Activated naive CD4-positive, alpha-beta T cell treated with anti-CD3 and anti-CD28 coated beads, Interleukin-2, amount 50 U/mL, for 24 hours (primary cell): ENCODE measurements at regions not wholly inside any gene's neighbourhood (a gene's known extent, or its start where the extent isn't known, plus 50 kb on each side); places are given as distances from the start of the nearest gene placed in this dataset.
"Not testable (repeated sequence)": the region's sequence is repeated elsewhere in the genome, so short reads cannot be mapped to it uniquely, and the experiment has no call there.

Experiments
- H3K27ac Mint-ChIP-seq: one replicate; pipeline ENCODE4 v1.8.0; 2021; ENCODE audit warnings: mild to moderate bottlenecking, mixed read lengths
- H3K27me3 Mint-ChIP-seq: one replicate; pipeline ENCODE4 v1.8.0; 2021; ENCODE audit warnings: mixed read lengths
- H3K36me3 Mint-ChIP-seq: one replicate; pipeline ENCODE4 v1.8.0; 2021; ENCODE audit warnings: mixed read lengths
- H3K4me1 Mint-ChIP-seq: one replicate; pipeline ENCODE4 v1.8.0; 2021; ENCODE audit warnings: mixed read lengths
- H3K4me3 Mint-ChIP-seq: one replicate; pipeline ENCODE4 v1.8.0; 2021; ENCODE audit warnings: mild to moderate bottlenecking, mixed read lengths
- H3K9me3 Mint-ChIP-seq: one replicate; pipeline ENCODE4 v1.8.0; 2021; ENCODE audit warnings: mixed read lengths

DNA sequence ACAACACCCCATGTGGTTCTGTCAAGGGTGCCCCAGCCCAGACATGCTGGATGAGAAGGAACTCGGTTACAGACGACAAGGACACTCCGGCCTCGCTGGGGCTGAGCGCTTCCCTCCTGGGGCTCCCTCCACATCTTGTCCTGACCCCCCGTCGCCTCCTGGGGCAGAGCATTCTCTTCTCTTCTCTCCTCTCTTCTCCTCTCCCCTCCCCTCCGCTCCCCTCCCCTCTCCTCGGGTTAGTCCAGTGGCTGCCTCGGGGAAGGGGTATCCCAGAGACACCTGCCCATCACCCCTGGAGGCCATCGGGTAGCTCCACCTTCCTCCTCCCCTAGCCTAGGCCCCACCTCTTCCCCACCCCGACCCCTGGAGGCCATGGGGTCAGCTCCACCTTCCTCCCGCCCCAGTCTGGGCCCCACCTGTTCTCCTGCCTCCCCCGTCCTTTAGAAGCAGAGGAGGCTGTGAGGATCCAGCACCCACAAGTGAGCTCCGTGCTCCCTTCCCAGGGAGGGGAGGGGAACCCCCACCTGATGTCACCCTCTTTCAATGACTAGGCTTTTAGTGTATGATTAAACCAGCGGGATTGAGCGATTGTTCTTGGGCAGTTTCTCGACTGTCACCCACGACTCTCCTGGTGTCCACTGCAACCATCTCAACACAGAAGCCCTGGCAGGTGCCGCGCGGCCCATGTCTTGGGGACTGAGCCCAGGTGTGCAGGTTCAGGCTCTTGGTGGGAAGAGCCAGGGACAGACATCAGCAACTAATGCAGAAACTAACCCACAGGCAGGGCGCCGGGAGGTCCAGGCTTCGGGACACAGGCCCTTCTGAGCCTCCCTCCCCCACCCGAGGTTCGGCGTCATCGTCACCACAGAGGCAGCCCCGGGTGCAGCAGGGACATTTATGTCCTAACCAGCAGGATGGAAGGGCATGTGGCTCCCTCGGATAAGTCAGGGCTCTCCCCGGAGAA is 330.4 kb downstream of the ADGRD1 start:
- not testable (repeated sequence) for H3K9me3 Mint-ChIP-seq, H3K4me3 Mint-ChIP-seq, H3K27ac Mint-ChIP-seq, H3K4me1 Mint-ChIP-seq, H3K27me3 Mint-ChIP-seq, H3K36me3 Mint-ChIP-seq

DNA sequence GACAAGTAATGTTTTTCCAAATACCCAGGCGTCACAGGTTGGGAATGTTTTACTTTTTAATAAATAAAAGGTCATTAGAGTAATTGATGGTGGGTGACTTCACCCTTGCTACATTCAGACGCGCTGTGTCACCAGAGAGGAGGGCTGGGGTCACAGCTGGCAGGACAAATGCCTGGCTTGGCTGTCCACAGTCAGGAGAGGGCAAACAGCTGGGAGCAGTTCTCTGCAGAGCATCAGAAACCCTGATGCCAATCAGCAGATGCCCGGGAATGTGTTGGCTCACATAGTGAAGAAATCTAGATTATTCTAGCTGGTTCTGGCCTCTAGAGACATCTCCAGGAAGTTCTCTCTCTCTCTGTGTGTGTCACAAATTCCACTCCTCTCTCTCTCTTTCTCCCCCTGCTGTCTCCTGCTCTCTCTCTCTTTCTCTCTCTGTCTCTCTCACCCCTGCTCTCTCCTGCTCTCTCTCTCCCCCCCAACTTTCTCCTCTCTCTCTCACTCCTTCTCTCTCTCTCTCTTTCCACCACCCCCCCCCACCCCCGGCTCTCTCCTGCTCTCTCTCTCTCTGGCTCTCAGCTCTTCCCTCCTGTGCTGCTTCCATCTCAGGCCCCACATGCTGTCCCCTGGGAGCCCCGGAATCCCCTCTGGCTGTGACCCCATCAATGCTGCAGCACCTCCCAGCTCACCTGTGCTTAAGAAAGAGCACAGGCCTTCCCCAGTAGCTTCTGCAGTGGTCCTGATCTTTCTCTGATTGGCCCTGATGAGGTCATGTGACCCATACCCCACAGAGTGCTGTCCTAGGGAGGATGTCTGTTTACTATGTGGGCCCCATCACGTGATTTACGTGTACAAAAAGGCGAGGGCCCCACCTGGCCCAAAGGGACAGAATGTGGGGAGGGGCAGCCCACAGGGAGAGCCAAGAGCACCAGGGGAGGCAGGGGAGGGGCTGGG is 331.5 kb downstream of the ADGRD1 start:
- not testable (repeated sequence) for H3K27ac Mint-ChIP-seq, H3K9me3 Mint-ChIP-seq, H3K4me3 Mint-ChIP-seq, H3K27me3 Mint-ChIP-seq, H3K4me1 Mint-ChIP-seq, H3K36me3 Mint-ChIP-seq

DNA sequence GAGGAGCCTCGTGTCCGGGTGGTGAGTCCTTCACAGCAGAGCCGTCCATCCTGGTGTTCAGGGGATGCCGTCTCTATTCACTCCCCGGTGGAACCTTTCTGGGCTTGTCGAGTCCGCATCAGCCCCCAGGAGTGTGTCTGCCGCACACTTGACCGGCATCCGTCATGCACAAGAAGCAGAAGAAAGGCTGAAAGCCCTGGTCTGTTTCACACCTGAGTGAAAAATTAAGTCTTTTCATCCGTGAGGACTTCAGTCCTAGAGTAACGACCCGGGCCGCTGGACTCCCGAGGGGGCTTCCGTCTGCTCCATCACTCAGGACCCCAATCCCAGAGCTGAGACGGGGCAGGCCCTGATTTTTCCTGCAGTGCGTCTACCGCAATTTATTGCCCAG is 332.2 kb downstream of the ADGRD1 start:
- H3K27ac Mint-ChIP-seq: not testable (repeated sequence)

DNA sequence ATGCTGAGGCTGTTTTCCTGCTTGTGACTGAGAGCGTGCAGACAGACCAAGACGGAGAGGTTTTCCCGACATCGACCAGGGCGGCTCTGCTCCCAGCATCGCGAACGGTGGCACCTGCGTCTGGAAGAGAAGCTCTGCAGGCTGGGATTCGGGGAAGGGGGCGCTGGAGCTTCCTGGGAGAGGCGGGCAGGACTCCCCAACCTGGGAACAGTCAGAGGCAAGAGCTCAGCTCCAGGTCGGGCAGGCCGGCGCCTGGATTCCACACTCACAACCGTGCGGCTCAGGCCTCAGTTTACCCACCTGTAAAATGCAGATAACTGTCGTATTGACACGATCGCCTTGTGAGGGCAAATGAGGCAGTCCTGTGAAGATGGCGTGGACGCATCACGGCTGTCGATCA is 332.6 kb downstream of the ADGRD1 start:
- H3K4me1 Mint-ChIP-seq, H3K36me3 Mint-ChIP-seq, H3K4me3 Mint-ChIP-seq, H3K27me3 Mint-ChIP-seq, H3K9me3 Mint-ChIP-seq, H3K27ac Mint-ChIP-seq: not testable (repeated sequence)

More for the DNA sequence above, 332.2 kb downstream of the ADGRD1 start:
- not testable (repeated sequence) for H3K36me3 Mint-ChIP-seq, H3K9me3 Mint-ChIP-seq, H3K27me3 Mint-ChIP-seq, H3K4me1 Mint-ChIP-seq, H3K4me3 Mint-ChIP-seq

DNA sequence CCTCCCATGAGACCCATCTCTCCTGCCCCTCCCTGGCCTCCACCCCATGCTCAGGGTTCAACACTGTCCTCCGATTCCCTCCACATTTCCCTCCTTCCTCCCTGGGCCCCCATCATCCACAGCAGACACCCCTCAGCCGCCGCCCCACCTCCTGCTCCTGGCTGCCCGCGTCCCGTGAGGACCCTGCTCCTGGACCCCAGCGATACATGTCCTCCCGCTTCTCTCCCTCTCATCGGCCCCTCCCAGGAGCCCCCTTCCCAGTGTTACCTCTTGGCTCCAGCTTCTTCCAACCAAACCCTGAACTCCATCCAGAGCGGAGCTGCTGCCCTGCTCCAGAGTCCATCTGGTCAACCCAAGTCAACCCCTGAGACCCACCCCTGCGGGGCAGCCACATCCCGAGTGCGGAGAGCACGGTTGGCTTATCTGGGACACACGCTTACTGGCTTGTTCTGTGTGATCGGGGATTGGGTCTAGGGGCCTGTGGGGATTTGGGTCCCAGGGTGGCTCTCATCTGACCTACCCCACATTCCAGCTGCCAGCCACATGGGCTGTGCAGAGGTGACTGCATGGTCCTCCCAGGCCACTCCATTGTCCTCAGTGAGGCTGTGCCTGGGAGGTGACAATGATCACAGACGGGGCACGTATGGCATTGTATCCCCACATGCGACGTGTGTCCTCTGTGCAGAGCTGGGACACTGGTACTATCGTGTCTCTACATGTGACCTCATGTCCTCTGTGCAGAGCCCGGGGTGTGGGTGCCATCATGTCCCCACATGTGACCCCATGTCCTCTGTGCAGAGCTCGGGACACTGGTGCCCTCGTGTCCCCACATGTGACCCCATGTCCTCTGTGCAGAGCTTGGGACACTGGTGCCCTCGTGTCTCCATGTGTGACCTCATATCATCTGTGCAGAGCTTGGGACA is 333.6 kb downstream of the ADGRD1 start:
- H3K27me3 Mint-ChIP-seq: no peaks in the 10 kb centered on the region
- no peak overlapping the region for H3K27ac Mint-ChIP-seq
- no peak overlapping the region for H3K4me3 Mint-ChIP-seq
- H3K4me1 Mint-ChIP-seq: no peaks in the 10 kb centered on the region
- no peaks in the 10 kb centered on the region for H3K9me3 Mint-ChIP-seq
- no peaks in the 10 kb centered on the region for H3K36me3 Mint-ChIP-seq

DNA sequence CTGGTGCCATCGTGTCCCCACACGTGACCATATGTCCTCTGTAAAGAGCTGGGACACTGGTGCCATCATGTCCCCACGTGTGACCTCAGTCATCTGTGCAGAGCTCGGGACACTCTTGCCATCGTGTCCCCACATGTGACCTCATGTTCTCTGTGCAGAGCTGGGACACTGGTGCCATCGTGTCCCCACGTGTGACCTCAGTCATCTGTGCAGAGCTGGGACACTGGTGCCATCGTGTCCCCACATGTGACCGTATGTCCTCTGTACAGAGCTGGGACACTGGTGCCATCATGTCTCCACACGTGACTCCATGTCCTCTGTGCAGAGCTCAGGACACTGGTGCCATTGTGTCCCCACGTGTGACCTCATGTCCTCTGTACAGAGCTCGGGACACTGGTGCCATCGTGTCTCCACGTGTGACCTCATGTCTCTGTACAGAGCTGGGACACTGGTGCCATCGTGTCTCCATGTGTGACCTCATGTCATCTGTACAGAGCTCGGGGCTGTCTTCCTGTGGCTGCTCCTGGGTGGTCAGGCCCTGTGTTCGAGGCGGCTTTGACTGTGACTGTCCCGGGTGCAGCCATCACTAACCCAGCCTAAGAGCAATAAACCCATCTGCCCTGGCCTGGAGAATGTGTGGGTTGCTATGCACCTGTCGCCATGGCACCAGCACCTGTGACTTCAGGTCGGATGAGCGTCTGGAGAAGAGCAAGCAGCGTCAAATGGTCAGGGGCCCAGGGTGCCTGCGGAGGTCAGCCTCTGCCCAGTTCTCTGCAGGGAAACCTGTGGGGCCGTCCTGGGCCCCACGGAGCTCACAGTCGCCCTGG is 334.4 kb downstream of the ADGRD1 start:
- no peak overlapping the region for H3K4me3 Mint-ChIP-seq
- H3K36me3 Mint-ChIP-seq: no peaks in the 10 kb centered on the region
- H3K9me3 Mint-ChIP-seq: no peaks in the 10 kb centered on the region
- H3K27me3 Mint-ChIP-seq: no peaks in the 10 kb centered on the region
- no peak overlapping the region for H3K27ac Mint-ChIP-seq
- peaks cover 1% of the 10 kb centered on the region for H3K4me1 Mint-ChIP-seq

GRCh38 chr12:131288765-131289695 is 335.3 kb downstream of the ADGRD1 start:
- not testable (repeated sequence) for H3K27ac Mint-ChIP-seq, H3K9me3 Mint-ChIP-seq, H3K4me3 Mint-ChIP-seq, H3K36me3 Mint-ChIP-seq, H3K4me1 Mint-ChIP-seq, H3K27me3 Mint-ChIP-seq

- H3K4me3 Mint-ChIP-seq, H3K9me3 Mint-ChIP-seq, H3K36me3 Mint-ChIP-seq, H3K4me1 Mint-ChIP-seq, H3K27me3 Mint-ChIP-seq, H3K27ac Mint-ChIP-seq: not testable (repeated sequence)
These were observed 336.1 kb downstream of the ADGRD1 start for GRCh38 chr12:131289807-131290206.

- Mint-ChIP-seq H3K4me1 (peaks cover 4% of the 10 kb centered on the region), H3K27ac (no peak overlapping the region), H3K27me3 (peaks cover 2% of the 10 kb centered on the region), H3K9me3 (no peaks in the 10 kb centered on the region), H3K36me3 (no peaks in the 10 kb centered on the region), H3K4me3 (no peak overlapping the region)
These were observed 336.7 kb downstream of the ADGRD1 start for GRCh38 chr12:131290255-131290959.

DNA sequence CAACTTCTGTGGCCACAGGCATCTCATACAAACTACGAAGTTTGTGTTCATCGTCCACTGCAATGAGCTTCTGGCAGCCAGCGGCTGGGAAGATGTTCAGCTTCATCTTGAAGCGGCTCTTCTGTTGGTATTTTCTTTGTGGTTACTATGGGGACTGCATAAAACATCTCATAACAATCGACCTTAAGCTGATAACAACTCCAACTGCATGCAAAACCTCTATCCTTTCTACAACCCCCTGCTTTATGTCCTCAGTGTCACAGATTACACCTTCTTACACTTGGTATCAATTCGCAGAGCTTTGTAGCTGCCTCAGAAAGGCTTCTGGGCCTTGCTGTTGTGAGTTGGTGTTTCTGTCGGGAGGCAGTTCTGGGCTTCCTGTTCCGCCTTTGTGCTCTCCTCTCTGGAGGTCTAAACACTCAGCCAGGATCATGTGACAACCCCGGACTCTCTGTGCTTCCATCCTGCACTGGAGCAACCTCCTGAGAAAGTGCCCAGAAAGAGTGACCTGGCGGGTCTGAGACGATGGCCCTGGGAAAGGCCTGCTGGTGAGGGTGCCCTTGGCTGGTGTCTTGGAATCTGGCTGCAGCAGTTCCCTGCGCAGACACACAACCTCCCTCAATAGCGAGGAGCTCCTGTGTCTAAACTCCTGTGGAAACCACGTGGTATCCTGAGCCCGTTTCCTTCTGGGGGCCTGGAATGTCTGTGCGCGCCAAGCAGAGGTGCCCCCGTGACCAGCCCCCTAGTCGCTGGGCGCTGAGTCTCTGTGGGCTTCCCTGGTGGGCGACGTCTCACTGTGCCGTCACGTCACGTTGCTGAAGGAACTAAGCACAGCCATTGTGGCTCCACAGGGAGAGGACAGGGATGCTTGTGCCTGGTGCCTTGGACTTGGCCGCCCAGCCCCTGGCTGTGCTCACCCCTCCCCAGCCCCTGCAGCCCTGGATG is 339.6 kb downstream of the ADGRD1 start:
- not testable (repeated sequence) for H3K9me3 Mint-ChIP-seq, H3K27ac Mint-ChIP-seq, H3K4me3 Mint-ChIP-seq, H3K4me1 Mint-ChIP-seq, H3K27me3 Mint-ChIP-seq, H3K36me3 Mint-ChIP-seq

DNA sequence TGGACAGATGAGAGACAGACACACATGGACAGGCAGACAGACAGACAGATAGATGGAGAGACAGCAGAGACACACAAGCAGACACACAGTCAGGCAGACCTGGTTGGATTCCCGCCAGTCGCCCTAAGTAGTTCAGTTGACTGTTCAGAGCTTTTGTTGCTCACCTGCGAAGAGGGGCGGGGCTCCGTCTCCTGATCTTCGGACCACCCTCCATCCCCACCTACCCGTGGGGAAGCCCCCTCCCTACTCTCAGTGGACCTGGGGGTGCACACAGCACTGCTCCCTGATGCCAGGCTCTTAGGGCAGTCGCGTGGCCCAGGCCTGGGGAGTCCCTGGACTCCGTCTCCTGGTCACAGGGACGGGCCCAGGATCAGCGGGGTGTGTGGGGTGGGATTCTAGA is 341.0 kb downstream of the ADGRD1 start:
- H3K36me3 Mint-ChIP-seq, H3K4me1 Mint-ChIP-seq, H3K9me3 Mint-ChIP-seq, H3K27ac Mint-ChIP-seq, H3K27me3 Mint-ChIP-seq, H3K4me3 Mint-ChIP-seq: not testable (repeated sequence)

DNA sequence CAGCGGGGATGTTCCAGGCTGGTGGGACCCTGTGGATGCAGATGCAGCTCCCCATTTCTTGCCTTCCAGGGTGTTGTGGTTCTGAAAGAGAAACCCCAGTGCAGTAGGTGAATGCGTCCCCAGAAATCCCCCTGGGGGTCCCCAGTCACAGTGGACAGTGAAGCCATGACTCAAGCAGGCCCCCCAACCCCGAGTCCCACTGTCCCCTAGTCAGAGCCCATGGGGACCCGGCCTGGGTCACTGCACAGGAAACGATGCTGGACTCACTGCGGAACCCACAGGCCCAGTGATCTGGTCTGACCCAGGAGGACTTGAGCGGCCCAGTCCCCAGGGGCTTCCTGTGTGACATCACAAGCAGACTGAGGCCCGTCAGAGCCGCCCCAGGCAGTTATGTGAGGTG is 341.4 kb downstream of the ADGRD1 start:
- not testable (repeated sequence) for H3K9me3 Mint-ChIP-seq

DNA sequence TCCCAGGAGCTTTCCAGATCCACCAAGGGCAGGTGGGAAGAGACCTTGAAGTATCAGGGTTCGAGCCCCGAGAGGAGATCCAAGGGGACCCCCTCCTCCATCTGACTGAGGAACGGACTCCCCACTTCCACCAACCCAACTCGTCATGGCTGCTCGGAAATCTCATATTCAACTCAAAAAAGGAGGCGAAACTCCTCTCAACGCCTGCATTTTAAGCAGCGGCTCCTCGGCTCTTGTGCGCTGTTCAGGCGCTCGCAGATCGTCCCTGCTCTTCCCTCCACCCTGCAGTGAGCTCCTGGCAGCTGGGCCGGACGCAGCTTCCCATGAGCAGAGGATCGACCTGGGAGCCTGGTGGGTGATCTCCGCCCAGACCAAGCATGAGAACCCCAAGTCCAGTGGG is 341.9 kb downstream of the ADGRD1 start:
- H3K27ac Mint-ChIP-seq, H3K4me1 Mint-ChIP-seq, H3K4me3 Mint-ChIP-seq, H3K36me3 Mint-ChIP-seq, H3K9me3 Mint-ChIP-seq, H3K27me3 Mint-ChIP-seq: not testable (repeated sequence)

More for the DNA sequence above, 341.4 kb downstream of the ADGRD1 start:
- H3K4me1 Mint-ChIP-seq, H3K27ac Mint-ChIP-seq, H3K4me3 Mint-ChIP-seq, H3K36me3 Mint-ChIP-seq, H3K27me3 Mint-ChIP-seq: not testable (repeated sequence)
